ENCODE measurements at regions not wholly inside any gene's neighbourhood (a gene's known extent, or its start where the extent isn't known, plus 50 kb on each side); places are given as distances from the start of the nearest gene placed in this dataset.
"Not testable (repeated sequence)": the region's sequence is repeated elsewhere in the genome, so short reads cannot be mapped to it uniquely, and the experiment has no call there.

GRCh38 chr16:59826767-59827166 is 1092.7 kb upstream of the GOT2 start:
- no peaks in the 10 kb centered on the region for H3K4me1 ChIP-seq (ENCODE audit: control insufficient read depth in 2 of 3, insufficient read depth in 2 of 3, low read depth in 1 of 3, low read length in 3 of 3)
- no peak overlapping the region for H3K27ac ChIP-seq (ENCODE audit: low read depth in 2 of 2, low read length in 2 of 2)
- H3K36me3 ChIP-seq (ENCODE audit: control insufficient read depth in 2 of 3, insufficient read depth in 3 of 3, low read length in 3 of 3): no peaks in the 10 kb centered on the region
- intact Hi-C loops (cut with DNase I): no loop called here
- DNase-seq (no peak), FAIRE-seq (no peak)
- no peak overlapping the region for H3K9ac ChIP-seq (ENCODE audit: low read length in 3 of 3)
- H3K27me3 ChIP-seq (ENCODE audit: control insufficient read depth, insufficient read depth, low read length): no peaks in the 10 kb centered on the region
- H3K4me3 ChIP-seq (ENCODE audit: low read length in 3 of 3): no peak overlapping the region
- no peaks in the 10 kb centered on the region for H3K9me3 ChIP-seq (ENCODE audit: control insufficient read depth in 2 of 3, insufficient read depth in 1 of 3, low read length in 3 of 3)
- TF ChIP-seq CTCF (IDR thresholded peaks at IDR 0.05; ENCODE audit: borderline replicate concordance, extremely low read depth, insufficient read depth): no peak

GRCh38 chr16:59809488-59809887 is 1075.4 kb upstream of the GOT2 start:
- H3K27me3 ChIP-seq (ENCODE audit: control insufficient read depth, insufficient read depth, low read length); intact Hi-C loops (cut with DNase I); FAIRE-seq; H3K9ac ChIP-seq (ENCODE audit: low read length in 3 of 3); H3K4me1 ChIP-seq (ENCODE audit: control insufficient read depth in 2 of 3, insufficient read depth in 2 of 3, low read depth in 1 of 3, low read length in 3 of 3); H3K27ac ChIP-seq (ENCODE audit: low read depth in 2 of 2, low read length in 2 of 2); H3K4me3 ChIP-seq (ENCODE audit: low read length in 3 of 3); H3K36me3 ChIP-seq (ENCODE audit: control insufficient read depth in 2 of 3, insufficient read depth in 3 of 3, low read length in 3 of 3); H3K9me3 ChIP-seq (ENCODE audit: control insufficient read depth in 2 of 3, insufficient read depth in 1 of 3, low read length in 3 of 3); DNase-seq: not testable (repeated sequence)

- H3K36me3 ChIP-seq (ENCODE audit: control insufficient read depth in 2 of 3, insufficient read depth in 3 of 3, low read length in 3 of 3): no peaks in the 10 kb centered on the region
Observed at GRCh38 chr16:59783191-59783590, 1049.1 kb upstream of the GOT2 start.

GRCh38 chr16:59773330-59773729 is 1039.2 kb upstream of the GOT2 start:
- H3K27ac ChIP-seq (ENCODE audit: low read depth in 2 of 2, low read length in 2 of 2): no peak overlapping the region
- H3K27me3 ChIP-seq (ENCODE audit: control insufficient read depth, insufficient read depth, low read length): no peaks in the 10 kb centered on the region
- H3K36me3 ChIP-seq (ENCODE audit: control insufficient read depth in 2 of 3, insufficient read depth in 3 of 3, low read length in 3 of 3): no peaks in the 10 kb centered on the region
- DNase-seq (no peak), FAIRE-seq (no peak)
- no peak overlapping the region for H3K9ac ChIP-seq (ENCODE audit: low read length in 3 of 3)
- intact Hi-C loops (cut with DNase I): no loop called here
- no peak for TF ChIP-seq CTCF (IDR thresholded peaks at IDR 0.05; ENCODE audit: borderline replicate concordance, extremely low read depth, insufficient read depth)
- no peak overlapping the region for H3K4me3 ChIP-seq (ENCODE audit: low read length in 3 of 3)
- no peaks in the 10 kb centered on the region for H3K9me3 ChIP-seq (ENCODE audit: control insufficient read depth in 2 of 3, insufficient read depth in 1 of 3, low read length in 3 of 3)
- H3K4me1 ChIP-seq (ENCODE audit: control insufficient read depth in 2 of 3, insufficient read depth in 2 of 3, low read depth in 1 of 3, low read length in 3 of 3): no peaks in the 10 kb centered on the region

More at GRCh38 chr16:59783191-59783590, 1049.1 kb upstream of the GOT2 start:
- Histone ChIP-seq H3K9me3 (ENCODE audit: control insufficient read depth in 2 of 3, insufficient read depth in 1 of 3, low read length in 3 of 3) (peaks cover 0 to 2% (median 0%) of the 10 kb centered on the region in 3 donors), H3K27ac (ENCODE audit: low read depth in 2 of 2, low read length in 2 of 2) (no peak overlapping the region), H3K27me3 (ENCODE audit: control insufficient read depth, insufficient read depth, low read length) (no peaks in the 10 kb centered on the region), H3K4me3 (ENCODE audit: low read length in 3 of 3) (no peak overlapping the region), H3K9ac (ENCODE audit: low read length in 3 of 3) (no peak overlapping the region), H3K4me1 (ENCODE audit: control insufficient read depth in 2 of 3, insufficient read depth in 2 of 3, low read depth in 1 of 3, low read length in 3 of 3) (no peaks in the 10 kb centered on the region)
- TF ChIP-seq CTCF (IDR thresholded peaks at IDR 0.05; ENCODE audit: borderline replicate concordance, extremely low read depth, insufficient read depth): no peak
- intact Hi-C loops (cut with DNase I): no loop called here
- FAIRE-seq (no peak), DNase-seq (no peak)

Measured in kidney (tissue), 13 donors.